CD4-positive, alpha-beta T cell (primary cell): ENCODE measurements at regions not wholly inside any gene's neighbourhood (a gene's known extent, or its start where the extent isn't known, plus 50 kb on each side); places are given as distances from the start of the nearest gene placed in this dataset.

ENCODE experiments used
- ATAC-seq: fragments of 200-7000 bp; cut with Tn5 transposase; one replicate; pipeline ENCODE4 v1.10.0; 2022; ENCODE audit warnings: mild to moderate bottlenecking; ENCODE audit not compliant: poor library complexity
- CTCF ChIA-PET: fragments of 350-600 bp; sonication (Branson Sonifier 250); formaldehyde crosslinking; loops from one replicate; lab custom pipeline; 2021; ENCODE audit warnings: antibody characterized with exemption, inconsistent platforms; lab: Charles Lee
- POLR2A ChIA-PET: fragments of 350-600 bp; sonication (Branson Sonifier 250); formaldehyde crosslinking; loops from one replicate; lab custom pipeline; 2021; ENCODE audit warnings: antibody characterized with exemption, inconsistent platforms; lab: Charles Lee
- DNase-seq, 14 experiments: peaks; one replicate each; pipeline ENCODE4 v3.0.0-alpha.2; 2013 to 2020; ENCODE audit warnings: mixed read lengths in 2 of 14
- H3K27ac ChIP-seq, 2 donors: one replicate each; pipeline versions ENCODE4 v1.5.1 to v1.7.0; 2013; ENCODE audit warnings: low read length in 2 of 2, low read depth in 1 of 2, mild to moderate bottlenecking in 1 of 2
- H3K27me3 ChIP-seq, 2 experiments: 1 replicate in 1 of 2; 2 replicates in 1 of 2; pipeline versions ENCODE4 v1.6.1 to v1.7.0; 2013; ENCODE audit warnings: low read length in 2 of 2, control low read depth in 1 of 2, mild to moderate bottlenecking in 1 of 2, moderate library complexity in 1 of 2; ENCODE audit not compliant: insufficient read depth in 2 of 2, control insufficient read depth in 1 of 2
- H3K36me3 ChIP-seq: one replicate; pipeline ENCODE4 v1.6.1; 2013; ENCODE audit warnings: low read length, control low read depth; ENCODE audit not compliant: insufficient read depth
- H3K4me1 ChIP-seq: one replicate; pipeline ENCODE4 v1.6.1; 2013; ENCODE audit warnings: low read length, control low read depth; ENCODE audit not compliant: insufficient read depth
- H3K4me3 ChIP-seq: one replicate; pipeline ENCODE4 v1.5.1; 2013; ENCODE audit warnings: mild to moderate bottlenecking, low read length, moderate library complexity
- H3K9me3 ChIP-seq, 2 experiments: 1 replicate in 1 of 2; 2 replicates in 1 of 2; pipeline versions ENCODE4 v1.6.1 to v1.7.0; 2013; ENCODE audit warnings: low read length in 2 of 2, mild to moderate bottlenecking in 2 of 2, control low read depth in 1 of 2, moderate library complexity in 1 of 2; ENCODE audit not compliant: control insufficient read depth in 1 of 2, insufficient read depth in 1 of 2
- H3K27ac Mint-ChIP-seq: one replicate; pipeline ENCODE4 v1.8.0; 2020; ENCODE audit warnings: mixed read lengths
- H3K27me3 Mint-ChIP-seq: one replicate; pipeline ENCODE4 v1.8.0; 2021; ENCODE audit warnings: mixed read lengths
- H3K36me3 Mint-ChIP-seq: one replicate; pipeline ENCODE4 v1.8.0; 2021; ENCODE audit warnings: low read depth, mixed read lengths
- H3K4me1 Mint-ChIP-seq: one replicate; pipeline ENCODE4 v1.8.0; 2021; ENCODE audit warnings: low read depth, mixed read lengths
- H3K4me3 Mint-ChIP-seq: one replicate; pipeline ENCODE4 v1.8.0; 2020; ENCODE audit warnings: mild to moderate bottlenecking, mixed read lengths
- H3K9me3 Mint-ChIP-seq: one replicate; pipeline ENCODE4 v1.8.0; 2020; ENCODE audit warnings: mixed read lengths
- intact Hi-C, 2 experiments: fragments of 100-400 bp; cut with DNase I in 1 of 2; cut with micrococcal nuclease in 1 of 2; formaldehyde crosslinking; loops; one replicate each; pipeline versions ENCODE4 v1.15.1 to v1.9.0; 2023 to 2025; cut with DNase I, micrococcal nuclease
- TF ChIP-seq, protein P1 (sequence below): fragments of 200-600 bp; IDR thresholded peaks from one replicate; pipeline ENCODE4 v1.8.0; 2022; ENCODE audit warnings: antibody characterized with exemption, mild to moderate bottlenecking

DNA sequence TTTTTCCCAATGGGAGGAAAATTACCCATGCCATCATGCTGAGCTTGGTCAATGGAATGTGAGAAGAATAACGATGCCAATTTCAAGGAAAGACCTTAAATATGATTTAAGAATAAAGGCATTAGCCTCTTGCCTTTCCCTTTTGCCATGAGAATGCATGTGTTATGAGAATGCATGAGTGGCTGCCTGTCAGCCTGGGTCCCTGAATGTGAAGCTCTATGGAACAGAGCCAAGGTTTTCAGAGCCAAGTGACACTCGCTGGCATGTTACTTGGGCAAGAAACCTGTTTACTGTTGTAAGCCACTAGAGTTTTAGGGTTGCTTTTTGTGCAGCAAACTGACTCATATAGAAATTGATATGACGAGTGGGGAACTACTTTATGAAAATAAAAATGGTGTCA is 75.7 kb downstream of the JRKL start:
- H3K27ac Mint-ChIP-seq: no peak overlapping the region
- no peaks in the 10 kb centered on the region for H3K36me3 Mint-ChIP-seq

DNA sequence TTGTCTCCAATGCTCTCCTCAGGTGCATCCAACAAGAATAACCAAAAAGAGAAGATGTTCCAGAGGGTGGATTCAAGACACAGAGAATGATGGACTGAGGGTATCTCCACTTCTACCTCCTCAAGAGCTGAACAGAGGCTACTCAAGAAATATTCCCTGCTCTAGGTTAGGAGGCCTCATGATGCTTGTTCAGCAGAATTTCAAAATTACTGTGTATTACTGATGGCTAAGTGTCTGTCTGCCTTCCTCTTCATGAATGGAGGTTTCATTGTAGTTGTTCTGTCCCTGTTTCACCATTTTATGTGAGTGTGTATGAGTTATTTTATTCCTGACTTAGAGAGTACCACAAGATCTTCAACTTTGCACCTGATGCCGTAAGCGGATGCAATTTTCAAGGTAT is 76.8 kb downstream of the JRKL start:
- Histone ChIP-seq H3K27me3 (peaks cover 0 to 3% of the 10 kb centered on the region in 2 experiments), H3K27ac (no peak overlapping the region), H3K9me3 (no peaks in the 10 kb centered on the region), H3K4me3 (no peak overlapping the region), H3K36me3 (no peaks in the 10 kb centered on the region), H3K4me1 (peaks cover 5% of the 10 kb centered on the region)
- TF ChIP-seq, protein P1, sequence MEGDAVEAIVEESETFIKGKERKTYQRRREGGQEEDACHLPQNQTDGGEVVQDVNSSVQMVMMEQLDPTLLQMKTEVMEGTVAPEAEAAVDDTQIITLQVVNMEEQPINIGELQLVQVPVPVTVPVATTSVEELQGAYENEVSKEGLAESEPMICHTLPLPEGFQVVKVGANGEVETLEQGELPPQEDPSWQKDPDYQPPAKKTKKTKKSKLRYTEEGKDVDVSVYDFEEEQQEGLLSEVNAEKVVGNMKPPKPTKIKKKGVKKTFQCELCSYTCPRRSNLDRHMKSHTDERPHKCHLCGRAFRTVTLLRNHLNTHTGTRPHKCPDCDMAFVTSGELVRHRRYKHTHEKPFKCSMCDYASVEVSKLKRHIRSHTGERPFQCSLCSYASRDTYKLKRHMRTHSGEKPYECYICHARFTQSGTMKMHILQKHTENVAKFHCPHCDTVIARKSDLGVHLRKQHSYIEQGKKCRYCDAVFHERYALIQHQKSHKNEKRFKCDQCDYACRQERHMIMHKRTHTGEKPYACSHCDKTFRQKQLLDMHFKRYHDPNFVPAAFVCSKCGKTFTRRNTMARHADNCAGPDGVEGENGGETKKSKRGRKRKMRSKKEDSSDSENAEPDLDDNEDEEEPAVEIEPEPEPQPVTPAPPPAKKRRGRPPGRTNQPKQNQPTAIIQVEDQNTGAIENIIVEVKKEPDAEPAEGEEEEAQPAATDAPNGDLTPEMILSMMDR: no peak
- peaks cover 9% of the 10 kb centered on the region for H3K27me3 Mint-ChIP-seq
- no peak overlapping the region for H3K4me3 Mint-ChIP-seq
- ATAC-seq (no peak), DNase-seq (no peak)
- POLR2A ChIA-PET: no interaction called here
- H3K36me3 Mint-ChIP-seq: no peaks in the 10 kb centered on the region
- H3K9me3 Mint-ChIP-seq: no peaks in the 10 kb centered on the region
- peaks cover 9% of the 10 kb centered on the region for H3K4me1 Mint-ChIP-seq
- intact Hi-C loops: no loop called here
- no peak overlapping the region for H3K27ac Mint-ChIP-seq
- CTCF ChIA-PET: no interaction called here

More for the DNA sequence above, 75.7 kb downstream of the JRKL start:
- H3K36me3 ChIP-seq: no peaks in the 10 kb centered on the region
- peaks cover 5% of the 10 kb centered on the region for H3K27me3 Mint-ChIP-seq
- H3K9me3 Mint-ChIP-seq: no peaks in the 10 kb centered on the region
- DNase-seq: no peak
- peaks cover 0 to 3% of the 10 kb centered on the region in 2 experiments for H3K27me3 ChIP-seq
- H3K4me3 ChIP-seq: no peak overlapping the region
- no peak overlapping the region for H3K4me3 Mint-ChIP-seq
- H3K27ac ChIP-seq: no peak overlapping the region
- no peak for ATAC-seq
- intact Hi-C loops: no loop called here
- peaks cover 5% of the 10 kb centered on the region for H3K4me1 ChIP-seq
- peaks cover 9% of the 10 kb centered on the region for H3K4me1 Mint-ChIP-seq
- no peaks in the 10 kb centered on the region for H3K9me3 ChIP-seq
- TF ChIP-seq, protein P1: no peak
- POLR2A ChIA-PET: no interaction called here
- CTCF ChIA-PET: no interaction called here

GRCh38 chr11:96469776-96470175 is 80.0 kb downstream of the JRKL start:
- Histone ChIP-seq H3K9me3 (peaks cover 11 to 19% of the 10 kb centered on the region in 2 experiments), H3K27ac (no peak overlapping the region), H3K4me1 (no peaks in the 10 kb centered on the region), H3K4me3 (no peak overlapping the region), H3K36me3 (no peaks in the 10 kb centered on the region), H3K27me3 (peaks cover 0 to 5% of the 10 kb centered on the region in 2 experiments)
- H3K27me3 Mint-ChIP-seq: peaks cover 9% of the 10 kb centered on the region
- no peak overlapping the region for H3K27ac Mint-ChIP-seq
- DNase-seq (no peak), ATAC-seq (no peak)
- intact Hi-C loops: no loop called here
- CTCF ChIA-PET: interaction anchor here (1.0 kb wide), 1 partner anchor 14 kb away, joined by 3 read pairs; no protein-coding TSS in a partner anchor
- no peaks in the 10 kb centered on the region for H3K9me3 Mint-ChIP-seq
- TF ChIP-seq, protein P1: no peak
- H3K36me3 Mint-ChIP-seq: no peaks in the 10 kb centered on the region
- POLR2A ChIA-PET: interaction anchor here (0.8 kb wide), 1 partner anchor 1879 kb away, joined by 3 read pairs; no protein-coding TSS in a partner anchor
- no peak overlapping the region for H3K4me3 Mint-ChIP-seq
- H3K4me1 Mint-ChIP-seq: no peaks in the 10 kb centered on the region
